ENCODE measurements at regions not wholly inside any gene's neighbourhood (a gene's known extent, or its start where the extent isn't known, plus 50 kb on each side); places are given as distances from the start of the nearest gene placed in this dataset.

DNA sequence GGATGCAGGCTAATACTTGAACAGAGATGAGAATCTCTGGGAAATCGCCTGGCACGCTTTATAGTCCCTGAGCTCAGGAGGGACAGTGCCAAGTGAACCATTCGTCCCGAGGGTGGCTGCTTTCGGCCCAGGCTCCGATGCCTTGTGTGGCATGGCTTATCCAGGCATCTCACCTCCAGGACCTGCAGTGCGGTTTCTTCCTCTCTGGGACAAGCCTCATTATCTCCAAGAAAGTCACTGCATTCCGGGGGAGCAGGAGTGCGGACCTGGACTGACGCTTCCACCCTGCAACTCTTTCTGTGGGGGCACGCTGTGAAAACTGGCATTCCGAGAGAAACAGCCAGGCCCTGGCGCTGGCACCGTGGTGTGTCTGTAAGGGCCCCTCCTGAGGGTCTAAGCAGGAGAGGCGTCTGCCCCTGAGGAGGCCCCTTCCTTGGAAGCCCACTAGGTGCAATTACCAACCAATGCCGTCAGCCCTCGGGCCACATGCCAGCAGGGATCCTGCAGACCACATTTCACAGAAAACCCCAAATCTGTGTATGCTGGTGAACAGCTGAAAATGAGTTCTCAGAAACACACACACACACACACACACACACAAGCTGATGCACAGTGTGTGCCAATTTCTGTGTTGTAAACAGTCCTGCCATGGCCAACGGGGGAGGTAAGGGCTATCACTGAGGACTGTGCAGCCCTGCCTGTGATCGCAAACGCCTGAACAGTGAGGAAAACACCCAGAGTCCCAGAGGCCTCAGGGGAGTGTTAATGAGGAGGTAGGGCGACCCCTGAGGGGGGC is 351.9 kb upstream of the SALL3 start:
- TF ChIP-seq, protein P1, sequence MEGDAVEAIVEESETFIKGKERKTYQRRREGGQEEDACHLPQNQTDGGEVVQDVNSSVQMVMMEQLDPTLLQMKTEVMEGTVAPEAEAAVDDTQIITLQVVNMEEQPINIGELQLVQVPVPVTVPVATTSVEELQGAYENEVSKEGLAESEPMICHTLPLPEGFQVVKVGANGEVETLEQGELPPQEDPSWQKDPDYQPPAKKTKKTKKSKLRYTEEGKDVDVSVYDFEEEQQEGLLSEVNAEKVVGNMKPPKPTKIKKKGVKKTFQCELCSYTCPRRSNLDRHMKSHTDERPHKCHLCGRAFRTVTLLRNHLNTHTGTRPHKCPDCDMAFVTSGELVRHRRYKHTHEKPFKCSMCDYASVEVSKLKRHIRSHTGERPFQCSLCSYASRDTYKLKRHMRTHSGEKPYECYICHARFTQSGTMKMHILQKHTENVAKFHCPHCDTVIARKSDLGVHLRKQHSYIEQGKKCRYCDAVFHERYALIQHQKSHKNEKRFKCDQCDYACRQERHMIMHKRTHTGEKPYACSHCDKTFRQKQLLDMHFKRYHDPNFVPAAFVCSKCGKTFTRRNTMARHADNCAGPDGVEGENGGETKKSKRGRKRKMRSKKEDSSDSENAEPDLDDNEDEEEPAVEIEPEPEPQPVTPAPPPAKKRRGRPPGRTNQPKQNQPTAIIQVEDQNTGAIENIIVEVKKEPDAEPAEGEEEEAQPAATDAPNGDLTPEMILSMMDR (IDR thresholded peaks at IDR 0.05; ENCODE audit: low read depth, low read length) = no peak
- no peak for TF ChIP-seq EZH2phosphoT487 (IDR thresholded peaks at IDR 0.05; ENCODE audit: low read depth)
